HEK293 (cell line): ENCODE measurements at regions not wholly inside any gene's neighbourhood (a gene's known extent, or its start where the extent isn't known, plus 50 kb on each side); places are given as distances from the start of the nearest gene placed in this dataset.
A peak's percentile ranks its signal among the peaks of the same experiment; 100 is the strongest.

Experiments used
- CTCF ChIA-PET: fragments of 350-600 bp; formaldehyde crosslinking; extraction: SDS; loops from one replicate; lab custom pipeline; 2021; ENCODE audit warnings: antibody characterized with exemption; lab: Yijun Ruan, JAX
- POLR2A ChIA-PET: fragments of 300-600 bp; formaldehyde crosslinking; extraction: SDS; loops from one replicate; lab custom pipeline; 2020; ENCODE audit warnings: antibody characterized with exemption, inconsistent platforms; lab: Yijun Ruan, JAX
- H3K27ac ChIP-seq: fragments of 200-500 bp; sonication (Bioruptor generic); 2 replicates; pipeline ENCODE4 v1.5.1; 2014; ENCODE audit warnings: low read depth, low read length, control low read depth, inconsistent platforms; ENCODE audit errors: extremely low read depth
- H3K36me3 ChIP-seq, 2 experiments: fragments of 200-500 bp in 1 of 2; sonication (Bioruptor generic) in 1 of 2; 1 replicate in 1 of 2; 2 replicates in 1 of 2; pipeline ENCODE4 v1.5.1; 2014 to 2017; ENCODE audit warnings: inconsistent platforms in 2 of 2, low read length in 2 of 2; ENCODE audit not compliant: control insufficient read depth in 2 of 2, insufficient read depth in 1 of 2
- H3K4me1 ChIP-seq: fragments of 200-500 bp; sonication (Bioruptor generic); 2 replicates; pipeline ENCODE4 v1.5.1; 2014; ENCODE audit warnings: mild to moderate bottlenecking, low read length, inconsistent platforms; ENCODE audit not compliant: control insufficient read depth, insufficient read depth
- H3K4me3 ChIP-seq: 2 replicates; pipeline ENCODE4 v1.5.1; 2011; ENCODE audit warnings: low read depth, mild to moderate bottlenecking, control low read depth, low read length, moderate library complexity
- H3K9me3 ChIP-seq: fragments of 200-500 bp; sonication (Bioruptor generic); 2 replicates; pipeline ENCODE4 v1.5.1; 2014; ENCODE audit warnings: low read depth, low read length, inconsistent platforms; ENCODE audit not compliant: control insufficient read depth, insufficient read depth
- ATF2 ChIP-seq: fragments of 450-650 bp; formaldehyde crosslinking; IDR thresholded peaks from 2 replicates; pipeline ENCODE4 v1.5.1; 2016; ENCODE audit warnings: missing biosample characterization, missing genetic modification characterization, low read depth
- EGR2 ChIP-seq: fragments of 450-650 bp; formaldehyde crosslinking; IDR thresholded peaks from 2 replicates; pipeline ENCODE4 v1.5.1; 2016; ENCODE audit warnings: low read depth, missing biosample characterization, missing genetic modification characterization
- OVOL3 ChIP-seq: fragments of 450-650 bp; formaldehyde crosslinking; IDR thresholded peaks from 2 replicates; pipeline ENCODE4 v1.5.1; 2016; ENCODE audit warnings: missing biosample characterization, missing genetic modification characterization
- SALL2 ChIP-seq: fragments of 450-650 bp; formaldehyde crosslinking; IDR thresholded peaks from 2 replicates; pipeline ENCODE4 v1.5.0; 2017; ENCODE audit warnings: missing biosample characterization, mild to moderate bottlenecking, missing genetic modification characterization, borderline replicate concordance
- TCF7L2 ChIP-seq: IDR thresholded peaks from 2 replicates; pipeline ENCODE4 v1.6.1; 2011; ENCODE audit warnings: low read depth, mild to moderate bottlenecking, inconsistent platforms, low read length, moderate library complexity, borderline replicate concordance
- YY2 ChIP-seq: fragments of 450-650 bp; formaldehyde crosslinking; IDR thresholded peaks from 2 replicates; pipeline ENCODE4 v1.5.1; 2016; ENCODE audit warnings: missing biosample characterization, missing genetic modification characterization
- ZNF114 ChIP-seq: fragments of 450-650 bp; formaldehyde crosslinking; IDR thresholded peaks from 2 replicates; pipeline ENCODE4 v1.5.0; 2017; ENCODE audit warnings: missing biosample characterization, missing genetic modification characterization
- ZNF174 ChIP-seq: fragments of 450-650 bp; formaldehyde crosslinking; IDR thresholded peaks from 2 replicates; pipeline ENCODE4 v1.5.0; 2017; ENCODE audit warnings: missing biosample characterization, mild to moderate bottlenecking, missing genetic modification characterization
- ZNF19 ChIP-seq: fragments of 450-650 bp; formaldehyde crosslinking; IDR thresholded peaks from 2 replicates; pipeline ENCODE4; 2016; ENCODE audit warnings: missing biosample characterization, missing genetic modification characterization, low read depth
- ZNF239 ChIP-seq: fragments of 450-650 bp; formaldehyde crosslinking; IDR thresholded peaks from 2 replicates; pipeline ENCODE4 v1.5.1; 2016; ENCODE audit warnings: missing biosample characterization, missing genetic modification characterization
- ZNF302 ChIP-seq: fragments of 450-650 bp; formaldehyde crosslinking; IDR thresholded peaks from 2 replicates; pipeline ENCODE4 v1.5.1; 2016; ENCODE audit warnings: missing biosample characterization, missing genetic modification characterization, low read depth
- ZNF324 ChIP-seq: fragments of 450-650 bp; formaldehyde crosslinking; IDR thresholded peaks from 2 replicates; pipeline ENCODE4 v1.5.1; 2016; ENCODE audit warnings: missing biosample characterization, missing genetic modification characterization
- ZNF350 ChIP-seq: fragments of 450-650 bp; formaldehyde crosslinking; IDR thresholded peaks from 2 replicates; pipeline ENCODE4 v1.5.0; 2017; ENCODE audit warnings: missing biosample characterization, mild to moderate bottlenecking, missing genetic modification characterization
- ZNF391 ChIP-seq: fragments of 450-650 bp; formaldehyde crosslinking; IDR thresholded peaks from 2 replicates; pipeline ENCODE4 v1.5.1; 2016; ENCODE audit warnings: low read depth, missing biosample characterization, missing genetic modification characterization, borderline replicate concordance
- ZNF510 ChIP-seq: fragments of 450-650 bp; formaldehyde crosslinking; IDR thresholded peaks from 2 replicates; pipeline ENCODE4 v1.5.1; 2018; ENCODE audit warnings: mild to moderate bottlenecking, missing genetic modification characterization, missing biosample characterization; ENCODE audit not compliant: insufficient replicate concordance
- ZNF555 ChIP-seq: fragments of 450-650 bp; formaldehyde crosslinking; conservative IDR thresholded peaks from 2 replicates; pipeline ENCODE4 v1.5.1; 2017; ENCODE audit warnings: missing biosample characterization, mild to moderate bottlenecking, missing genetic modification characterization, inconsistent platforms
- ZNF626 ChIP-seq: fragments of 450-650 bp; sonication (Bioruptor Pico); formaldehyde crosslinking; IDR thresholded peaks from 2 replicates; pipeline ENCODE4 v1.5.1; 2018; ENCODE audit warnings: missing biosample characterization, missing genetic modification characterization, inconsistent platforms
- ZNF629 ChIP-seq: fragments of 450-650 bp; formaldehyde crosslinking; IDR thresholded peaks from 2 replicates; pipeline ENCODE4 v1.5.1; 2017; ENCODE audit warnings: missing biosample characterization, missing genetic modification characterization
- ZNF660 ChIP-seq: fragments of 450-650 bp; IDR thresholded peaks from 2 replicates; pipeline ENCODE4 v1.5.1; 2018; ENCODE audit warnings: missing biosample characterization, mild to moderate bottlenecking, missing genetic modification characterization
- ZNF701 ChIP-seq: fragments of 450-650 bp; formaldehyde crosslinking; IDR thresholded peaks from 2 replicates; pipeline ENCODE4 v1.5.1; 2016; ENCODE audit warnings: missing biosample characterization, missing genetic modification characterization
- ZNF747 ChIP-seq: fragments of 450-650 bp; formaldehyde crosslinking; IDR thresholded peaks from 2 replicates; pipeline ENCODE4 v1.5.1; 2016; ENCODE audit warnings: missing biosample characterization, missing genetic modification characterization
- TF ChIP-seq, protein P1 (sequence below): fragments of 450-650 bp; formaldehyde crosslinking; optimal IDR thresholded peaks from 2 replicates; pipeline ENCODE3; 2016; ENCODE audit warnings: missing biosample characterization, mild to moderate bottlenecking, missing genetic modification characterization
- TF ChIP-seq, protein P2 (sequence below): fragments of 450-650 bp; formaldehyde crosslinking; IDR thresholded peaks from 2 replicates; pipeline ENCODE4 v1.5.1; 2017; ENCODE audit warnings: missing biosample characterization, missing genetic modification characterization

DNA sequence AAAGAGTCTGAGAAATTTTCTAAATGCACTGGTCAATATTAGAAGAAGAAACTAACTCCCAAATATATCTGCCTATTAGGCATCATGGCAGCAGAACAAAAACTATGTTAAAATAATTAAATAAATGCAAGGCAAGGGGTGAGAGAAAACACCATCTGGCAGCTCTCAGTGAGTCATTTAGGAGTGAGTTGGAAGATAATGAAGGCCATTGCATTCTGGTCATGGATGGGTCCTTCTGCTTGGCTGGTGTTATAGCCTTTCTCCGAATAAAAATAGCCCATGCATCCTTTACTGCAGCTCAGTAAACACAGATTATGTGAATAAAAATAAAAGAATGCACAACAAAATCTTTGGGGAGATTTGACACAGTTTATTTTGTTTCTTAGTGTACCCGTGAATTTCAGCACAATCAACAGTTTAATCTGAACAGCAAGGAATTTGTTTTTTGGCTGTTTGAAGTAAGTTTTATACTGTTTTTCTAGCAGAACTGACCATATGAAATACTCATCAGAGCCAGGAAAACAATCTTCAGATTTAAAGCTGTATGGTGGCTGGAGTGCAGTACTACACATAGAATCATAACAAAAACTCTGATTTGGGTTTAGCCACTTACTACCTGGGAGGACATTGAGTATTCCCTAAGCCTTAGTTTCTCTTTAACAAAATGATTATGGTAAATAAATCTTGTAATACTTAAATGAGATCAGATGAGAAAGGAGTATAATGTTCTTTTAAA is 225.1 kb upstream of the ITGA4 start (continued):
- no peak for TF ChIP-seq ZNF114 (tag by site-specific recombination)
- TF ChIP-seq ZNF747 (tag by site-specific recombination), result no peak
- TF ChIP-seq ZNF660 (tag by site-specific recombination), result no peak

DNA sequence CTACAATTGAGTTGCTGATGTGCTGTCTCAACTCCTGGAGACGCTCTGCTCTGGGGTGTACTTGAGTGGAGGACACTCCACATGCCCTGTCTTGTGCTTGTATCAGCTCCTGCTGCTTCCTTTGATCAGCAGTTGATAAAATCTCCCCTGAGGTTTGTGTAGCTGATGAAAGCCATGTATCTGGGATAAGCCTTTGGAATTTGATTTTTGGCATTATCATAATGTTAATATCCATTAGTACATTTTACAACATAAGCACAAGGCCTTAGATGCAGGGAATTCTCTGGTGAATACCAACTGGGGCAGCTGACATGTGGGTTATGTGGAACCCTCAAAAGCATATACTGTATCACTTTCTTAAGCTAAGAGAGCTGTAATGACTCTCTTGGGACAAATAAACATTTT is 222.7 kb upstream of the ITGA4 start:
- TF ChIP-seq TCF7L2 (peak; percentile 64; the same call in 1 of the 2 replicates), SALL2 (tag by site-specific recombination) (no peak)

DNA sequence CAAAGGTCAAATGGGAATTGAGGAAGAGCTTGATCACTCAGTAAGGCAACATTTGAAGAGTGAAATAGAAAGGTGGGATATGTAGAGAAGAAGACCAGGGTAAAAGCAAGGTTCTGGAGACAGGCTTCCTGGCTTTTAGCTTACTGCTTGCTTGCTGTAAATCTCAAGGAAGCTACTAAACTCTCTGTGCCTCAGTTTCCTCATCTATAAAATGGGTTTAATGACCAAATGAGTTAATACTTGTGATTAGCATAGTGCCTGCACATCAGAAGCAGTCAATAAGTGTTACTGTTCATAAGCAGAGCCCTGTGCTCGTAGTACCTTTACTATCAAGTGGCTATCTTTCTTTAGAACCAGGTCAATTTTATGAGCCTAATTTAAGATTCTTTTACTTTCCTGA is 222.2 kb upstream of the ITGA4 start:
- H3K4me3 ChIP-seq, result no peak overlapping the region
- H3K4me1 ChIP-seq, result no peaks in the 10 kb centered on the region
- no peak for TF ChIP-seq OVOL3
- TF ChIP-seq ZNF555 (tag by site-specific recombination), result no peak
- TF ChIP-seq ZNF510, result no peak
- no peak for TF ChIP-seq ZNF19 (tag by site-specific recombination)
- no peak for TF ChIP-seq ZNF391 (tag by site-specific recombination)
- TF ChIP-seq ZNF350, result no peak
- TF ChIP-seq, protein P1, sequence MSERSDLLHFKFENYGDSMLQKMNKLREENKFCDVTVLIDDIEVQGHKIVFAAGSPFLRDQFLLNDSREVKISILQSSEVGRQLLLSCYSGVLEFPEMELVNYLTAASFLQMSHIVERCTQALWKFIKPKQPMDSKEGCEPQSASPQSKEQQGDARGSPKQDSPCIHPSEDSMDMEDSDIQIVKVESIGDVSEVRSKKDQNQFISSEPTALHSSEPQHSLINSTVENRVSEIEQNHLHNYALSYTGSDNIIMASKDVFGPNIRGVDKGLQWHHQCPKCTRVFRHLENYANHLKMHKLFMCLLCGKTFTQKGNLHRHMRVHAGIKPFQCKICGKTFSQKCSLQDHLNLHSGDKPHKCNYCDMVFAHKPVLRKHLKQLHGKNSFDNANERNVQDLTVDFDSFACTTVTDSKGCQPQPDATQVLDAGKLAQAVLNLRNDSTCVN (tag by site-specific recombination), result no peak
- TF ChIP-seq ZNF324 (tag by site-specific recombination), result no peak
- TF ChIP-seq ZNF626 (tag by site-specific recombination), result no peak
- H3K27ac ChIP-seq, result no peak overlapping the region
- CTCF ChIA-PET, result no interaction called here
- no peaks in the 10 kb centered on the region for H3K9me3 ChIP-seq
- POLR2A ChIA-PET, result no interaction called here
- H3K36me3 ChIP-seq, result no peaks in the 10 kb centered on the region

More for the DNA sequence above, 222.7 kb upstream of the ITGA4 start:
- H3K4me3 ChIP-seq, result no peak overlapping the region
- no peaks in the 10 kb centered on the region for H3K36me3 ChIP-seq
- H3K9me3 ChIP-seq, result no peaks in the 10 kb centered on the region
- no peak overlapping the region for H3K27ac ChIP-seq
- H3K4me1 ChIP-seq, result no peaks in the 10 kb centered on the region
- ChIA-PET POLR2A (no interaction called here), CTCF (no interaction called here)

DNA sequence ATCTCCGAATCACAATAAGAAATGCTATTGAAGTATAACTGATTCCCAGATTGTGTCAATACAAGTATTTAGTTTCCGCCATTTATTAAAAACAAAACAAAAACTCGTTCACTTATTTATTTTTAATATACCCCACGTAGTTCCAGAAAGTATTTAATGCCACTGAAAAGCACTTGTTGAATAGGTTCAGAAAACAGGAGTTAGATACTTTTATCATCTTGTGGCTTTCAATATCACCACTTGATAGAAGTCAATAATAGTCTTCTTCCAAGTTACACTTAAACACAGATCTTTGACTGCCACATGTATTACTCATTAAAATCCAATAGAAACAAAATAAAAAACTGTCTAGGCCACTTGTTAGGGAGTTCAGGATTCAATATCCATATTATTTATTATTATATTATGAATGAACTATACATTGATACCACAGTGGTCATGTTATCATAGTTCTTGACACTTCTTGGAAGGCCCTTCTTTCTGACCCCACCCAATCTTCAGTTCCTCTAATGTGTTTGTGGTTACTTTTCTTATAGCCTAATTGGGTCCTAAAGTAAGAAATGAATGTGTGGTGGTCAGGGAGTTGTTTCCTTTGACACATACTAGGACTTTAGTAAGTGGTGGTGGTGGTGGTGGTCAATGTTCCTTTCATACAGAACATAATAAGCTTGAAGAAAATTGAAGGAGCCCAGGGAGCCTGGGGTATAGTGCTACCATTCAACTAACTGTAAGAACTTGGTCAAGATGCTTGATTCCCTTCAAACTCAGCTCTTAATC is 221.3 kb upstream of the ITGA4 start:
- Histone ChIP-seq H3K27ac (no peak overlapping the region), H3K9me3 (no peaks in the 10 kb centered on the region), H3K4me3 (no peak overlapping the region), H3K36me3 (no peaks in the 10 kb centered on the region), H3K4me1 (no peaks in the 10 kb centered on the region)
- POLR2A ChIA-PET, result no interaction called here
- CTCF ChIA-PET, result no interaction called here
- TF ChIP-seq ZNF629 (tag by site-specific recombination) (no peak), ZNF626 (tag by site-specific recombination) (no peak), ZNF302 (tag by site-specific recombination) (no peak), ZNF701 (tag by site-specific recombination) (no peak), ZNF239 (no peak), ZNF174 (tag by site-specific recombination) (no peak), YY2 (tag by site-specific recombination) (no peak), EGR2 (no peak), ATF2 (tag by site-specific recombination) (no peak)
- TF ChIP-seq, protein P2, sequence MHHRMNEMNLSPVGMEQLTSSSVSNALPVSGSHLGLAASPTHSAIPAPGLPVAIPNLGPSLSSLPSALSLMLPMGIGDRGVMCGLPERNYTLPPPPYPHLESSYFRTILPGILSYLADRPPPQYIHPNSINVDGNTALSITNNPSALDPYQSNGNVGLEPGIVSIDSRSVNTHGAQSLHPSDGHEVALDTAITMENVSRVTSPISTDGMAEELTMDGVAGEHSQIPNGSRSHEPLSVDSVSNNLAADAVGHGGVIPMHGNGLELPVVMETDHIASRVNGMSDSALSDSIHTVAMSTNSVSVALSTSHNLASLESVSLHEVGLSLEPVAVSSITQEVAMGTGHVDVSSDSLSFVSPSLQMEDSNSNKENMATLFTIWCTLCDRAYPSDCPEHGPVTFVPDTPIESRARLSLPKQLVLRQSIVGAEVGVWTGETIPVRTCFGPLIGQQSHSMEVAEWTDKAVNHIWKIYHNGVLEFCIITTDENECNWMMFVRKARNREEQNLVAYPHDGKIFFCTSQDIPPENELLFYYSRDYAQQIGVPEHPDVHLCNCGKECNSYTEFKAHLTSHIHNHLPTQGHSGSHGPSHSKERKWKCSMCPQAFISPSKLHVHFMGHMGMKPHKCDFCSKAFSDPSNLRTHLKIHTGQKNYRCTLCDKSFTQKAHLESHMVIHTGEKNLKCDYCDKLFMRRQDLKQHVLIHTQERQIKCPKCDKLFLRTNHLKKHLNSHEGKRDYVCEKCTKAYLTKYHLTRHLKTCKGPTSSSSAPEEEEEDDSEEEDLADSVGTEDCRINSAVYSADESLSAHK, result no peak
